RCC 7860 (cell line): ENCODE measurements at regions not wholly inside any gene's neighbourhood (a gene's known extent, or its start where the extent isn't known, plus 50 kb on each side); places are given as distances from the start of the nearest gene placed in this dataset.

Experiments used
- DNase-seq: peaks from one replicate; pipeline ENCODE4 v3.0.0-alpha.2; 2015; ENCODE audit warnings: low spot score
- FAIRE-seq: peaks from 2 replicates; lab custom pipeline; 2012; peaks lifted over from hg19 to GRCh38; lab: Jason Lieb, UNC

- DNase-seq (no peak), FAIRE-seq (no peak)
These were observed 691.8 kb downstream of the TSN start for GRCh38 chr2:122447237-122447636.

GRCh38 chr2:122451040-122451439 lies 695.6 kb downstream of the TSN start:
- peak; percentile 22 for DNase-seq
- no peak for FAIRE-seq

- FAIRE-seq: no peak
- no peak for DNase-seq
These were observed 696.2 kb downstream of the TSN start for GRCh38 chr2:122451697-122452096.

GRCh38 chr2:122469147-122469546 lies 713.7 kb downstream of the TSN start:
- FAIRE-seq (no peak), DNase-seq (no peak)

GRCh38 chr2:122471753-122472152 lies 716.3 kb downstream of the TSN start:
- no peak for DNase-seq
- no peak for FAIRE-seq

- DNase-seq (no peak), FAIRE-seq (no peak)
These were observed 722.7 kb downstream of the TSN start for GRCh38 chr2:122478117-122478516.

- FAIRE-seq (no peak), DNase-seq (no peak)
These were observed 723.3 kb downstream of the TSN start for GRCh38 chr2:122478771-122479170.

GRCh38 chr2:122480501-122481243 lies 725.2 kb downstream of the TSN start:
- DNase-seq (no peak), FAIRE-seq (no peak)

- no peak for FAIRE-seq
- DNase-seq: no peak
These were observed 725.8 kb downstream of the TSN start for GRCh38 chr2:122481244-122481622.

GRCh38 chr2:122481717-122482116 lies 726.3 kb downstream of the TSN start:
- FAIRE-seq (peak; percentile 75), DNase-seq (no peak)

- DNase-seq (no peak), FAIRE-seq (no peak)
These were observed 730.6 kb downstream of the TSN start for GRCh38 chr2:122486086-122486485.

- FAIRE-seq: no peak
- no peak for DNase-seq
These were observed 731.4 kb downstream of the TSN start for GRCh38 chr2:122486705-122487415.

GRCh38 chr2:122491011-122491410 lies 735.6 kb downstream of the TSN start:
- FAIRE-seq: no peak
- no peak for DNase-seq

- no peak for DNase-seq
- FAIRE-seq: no peak
These were observed 745.1 kb downstream of the TSN start for GRCh38 chr2:122500316-122501105.

GRCh38 chr2:122506620-122507019 lies 751.2 kb downstream of the TSN start:
- no peak for FAIRE-seq

GRCh38 chr2:122507261-122507660 lies 751.8 kb downstream of the TSN start:
- FAIRE-seq (peak; percentile 38), DNase-seq (no peak)

More at GRCh38 chr2:122506620-122507019, 751.2 kb downstream of the TSN start:
- DNase-seq: no peak

GRCh38 chr2:122512091-122512490 lies 756.6 kb downstream of the TSN start:
- FAIRE-seq (no peak), DNase-seq (no peak)

GRCh38 chr2:122514451-122514996 lies 759.1 kb downstream of the TSN start:
- no peak for FAIRE-seq

GRCh38 chr2:122515731-122516290 lies 760.4 kb downstream of the TSN start:
- FAIRE-seq: no peak

More at GRCh38 chr2:122514451-122514996, 759.1 kb downstream of the TSN start:
- DNase-seq: no peak

GRCh38 chr2:122516775-122517174 lies 761.3 kb downstream of the TSN start:
- no peak for FAIRE-seq
- no peak for DNase-seq

More at GRCh38 chr2:122515731-122516290, 760.4 kb downstream of the TSN start:
- no peak for DNase-seq

GRCh38 chr2:122519366-122519765 lies 763.9 kb downstream of the TSN start:
- no peak for FAIRE-seq
- DNase-seq: no peak
